ENCODE measurements at regions not wholly inside any gene's neighbourhood (a gene's known extent, or its start where the extent isn't known, plus 50 kb on each side); places are given as distances from the start of the nearest gene placed in this dataset.

DNA sequence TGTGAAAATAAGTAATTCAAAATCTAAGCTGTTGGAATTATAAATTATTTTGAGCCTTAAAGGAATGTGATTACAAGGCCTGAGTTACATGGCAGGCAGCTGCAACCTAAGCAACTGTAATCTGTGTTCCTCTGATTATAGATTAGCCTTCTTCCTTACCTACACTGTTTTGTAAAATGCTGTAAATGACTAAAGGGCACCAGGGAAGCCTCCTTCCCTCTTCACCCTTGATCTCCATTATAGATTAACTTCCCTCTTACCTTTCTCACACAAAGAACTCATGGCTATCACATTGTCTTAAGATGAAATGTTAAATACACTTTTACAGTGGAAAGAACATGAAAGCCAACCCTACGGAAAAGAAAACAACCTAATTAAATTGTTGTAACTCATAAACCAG is 423.7 kb upstream of the KLF12 start (continued):
- TF ChIP-seq, protein P1, sequence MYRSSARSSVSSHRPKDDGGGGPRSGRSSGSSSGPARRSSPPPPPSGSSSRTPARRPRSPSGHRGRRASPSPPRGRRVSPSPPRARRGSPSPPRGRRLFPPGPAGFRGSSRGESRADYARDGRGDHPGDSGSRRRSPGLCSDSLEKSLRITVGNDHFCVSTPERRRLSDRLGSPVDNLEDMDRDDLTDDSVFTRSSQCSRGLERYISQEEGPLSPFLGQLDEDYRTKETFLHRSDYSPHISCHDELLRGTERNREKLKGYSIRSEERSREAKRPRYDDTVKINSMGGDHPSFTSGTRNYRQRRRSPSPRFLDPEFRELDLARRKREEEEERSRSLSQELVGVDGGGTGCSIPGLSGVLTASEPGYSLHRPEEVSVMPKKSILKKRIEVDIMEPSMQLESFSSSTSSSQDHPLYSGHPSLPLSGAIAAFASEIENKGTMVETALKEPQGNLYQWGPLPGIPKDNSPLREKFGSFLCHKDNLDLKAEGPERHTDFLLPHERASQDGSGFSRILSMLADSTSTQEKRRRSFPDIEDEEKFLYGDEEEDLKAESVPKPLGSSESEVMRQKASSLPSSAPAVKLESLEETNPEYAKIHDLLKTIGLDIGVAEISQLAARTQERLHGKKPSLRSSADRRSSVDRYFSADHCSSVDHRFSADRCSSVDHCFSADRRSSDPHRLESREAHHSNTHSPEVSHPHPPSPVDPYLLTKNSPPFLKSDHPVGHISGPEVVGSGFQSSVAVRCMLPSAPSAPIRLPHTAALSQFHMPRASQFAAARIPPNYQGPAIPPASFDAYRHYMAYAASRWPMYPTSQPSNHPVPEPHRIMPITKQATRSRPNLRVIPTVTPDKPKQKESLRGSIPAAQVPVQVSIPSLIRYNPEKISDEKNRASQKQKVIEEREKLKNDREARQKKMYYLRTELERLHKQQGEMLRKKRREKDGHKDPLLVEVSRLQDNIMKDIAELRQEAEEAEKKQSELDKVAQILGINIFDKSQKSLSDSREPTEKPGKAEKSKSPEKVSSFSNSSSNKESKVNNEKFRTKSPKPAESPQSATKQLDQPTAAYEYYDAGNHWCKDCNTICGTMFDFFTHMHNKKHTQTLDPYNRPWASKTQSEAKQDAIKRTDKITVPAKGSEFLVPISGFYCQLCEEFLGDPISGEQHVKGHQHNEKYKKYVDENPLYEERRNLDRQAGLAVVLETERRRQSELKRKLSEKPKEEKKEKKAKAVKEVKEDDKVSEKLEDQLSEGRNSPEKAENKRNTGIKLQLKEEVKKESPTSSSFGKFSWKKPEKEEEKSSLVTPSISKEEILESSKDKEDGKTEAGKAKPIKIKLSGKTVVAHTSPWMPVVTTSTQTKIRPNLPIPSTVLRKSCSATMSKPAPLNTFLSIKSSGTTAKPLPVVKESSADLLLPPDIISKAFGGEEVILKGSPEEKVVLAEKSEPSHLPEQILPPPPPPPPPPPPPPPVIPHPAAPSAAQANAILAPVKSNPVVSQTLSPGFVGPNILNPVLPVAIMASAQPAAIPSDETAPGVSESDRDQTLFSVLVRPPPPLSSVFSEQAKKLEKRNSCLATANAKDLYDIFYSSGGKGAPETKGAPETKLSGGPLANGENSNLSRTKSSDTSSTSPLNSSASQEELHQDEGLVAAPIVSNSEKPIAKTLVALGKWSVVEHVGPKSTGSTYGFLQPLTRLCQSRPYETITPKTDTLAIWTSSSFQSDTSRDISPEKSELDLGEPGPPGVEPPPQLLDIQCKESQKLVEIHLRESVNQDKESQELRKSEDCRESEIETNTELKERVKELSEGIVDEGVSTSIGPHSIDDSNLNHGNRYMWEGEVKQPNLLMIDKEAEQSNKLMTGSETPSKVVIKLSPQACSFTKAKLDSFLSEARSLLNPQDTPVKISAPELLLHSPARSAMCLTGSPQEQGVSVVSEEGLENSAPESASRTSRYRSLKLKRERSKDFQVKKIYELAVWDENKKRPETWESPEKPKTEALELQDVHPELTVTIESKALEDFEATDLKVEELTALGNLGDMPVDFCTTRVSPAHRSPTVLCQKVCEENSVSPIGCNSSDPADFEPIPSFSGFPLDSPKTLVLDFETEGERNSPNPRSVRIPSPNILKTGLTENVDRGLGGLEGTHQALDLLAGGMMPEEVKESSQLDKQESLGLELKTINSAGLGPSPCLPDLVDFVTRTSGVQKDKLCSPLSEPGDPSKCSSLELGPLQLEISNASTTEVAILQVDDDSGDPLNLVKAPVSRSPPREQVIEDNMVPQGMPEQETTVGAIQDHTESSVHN (CRISPR knock-in tag; IDR thresholded peaks at IDR 0.05), result no peak

DNA sequence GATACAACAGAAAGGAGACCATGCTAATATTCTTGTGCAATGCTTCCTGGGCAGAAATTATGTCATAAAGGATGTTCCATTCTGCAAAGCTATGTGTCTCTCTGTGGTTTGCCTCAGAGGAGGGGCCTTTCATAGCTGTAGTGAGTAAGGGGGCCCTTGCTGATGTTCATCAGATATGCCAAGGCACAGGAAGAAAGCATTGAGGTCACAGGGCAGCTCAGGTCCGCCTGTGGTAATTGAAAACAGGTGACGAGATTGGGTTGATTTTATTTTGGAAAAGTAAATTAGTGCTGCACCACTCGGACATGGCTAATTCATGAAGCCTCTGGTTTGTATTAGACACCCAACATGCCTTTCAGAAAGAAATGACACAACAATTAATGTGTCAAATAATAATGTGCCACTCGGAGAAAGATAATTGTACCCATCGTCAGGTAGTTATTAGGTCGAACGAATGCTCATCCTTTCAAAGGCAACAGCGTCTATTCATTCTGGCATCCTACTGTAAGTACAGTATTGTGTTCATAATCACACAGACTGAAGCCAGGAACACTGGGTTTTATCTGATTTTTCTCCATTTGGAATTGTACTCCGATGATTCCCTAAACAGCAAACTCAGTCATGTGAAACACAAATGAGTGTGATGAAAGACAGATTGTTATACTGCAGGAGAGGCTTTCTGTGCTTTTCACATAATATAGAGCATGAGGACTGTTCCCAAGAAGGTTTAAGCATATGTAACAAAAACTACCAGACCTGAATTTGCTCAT is 421.6 kb upstream of the KLF12 start:
- in situ Hi-C loops (cut with HindIII; ENCODE audit: extremely low pct_ligation_motif_present, low pct_unique_long_range_greater_than_20kb), result loop anchor here (25.0 kb wide), 1 partner anchor 656 kb away; no protein-coding TSS in a partner anchor
- H3K4me2 ChIP-seq (ENCODE audit: low read depth, low read length), result no peak overlapping the region
- CTCF ChIA-PET (ENCODE audit: low intra/inter-chr PET ratio, low total read pairs), result no interaction called here
- no peak for ATAC-seq
- no TSS peak for BruUV-seq (replicated peaks)
- H3K4me3 ChIP-seq (replicated peaks in 1 of 3; ENCODE audit: insufficient read depth in 1 of 3, low read depth in 2 of 3, low read length in 3 of 3), result no peak overlapping the region
- intact Hi-C loops (cut with micrococcal nuclease; ENCODE audit: unreplicated experiment), result no loop called here
- DNase-seq (ENCODE audit: low spot score), result no peak
- H3K27me3 ChIP-seq (ENCODE audit: control insufficient read depth in 1 of 2, insufficient read depth in 2 of 2, low read length in 2 of 2), result no peaks in the 10 kb centered on the region; a peak in 1 of 5 replicates
- no peaks in the 10 kb centered on the region for H3K36me3 ChIP-seq (replicated peaks in 1 of 2; ENCODE audit: control insufficient read depth in 1 of 2, insufficient read depth in 2 of 2, low read length in 2 of 2)
- POLR2A ChIA-PET, result no interaction called here
- H3K27ac ChIP-seq (ENCODE audit: extremely low read length, insufficient read depth, low read length), result no peak overlapping the region
- FAIRE-seq, result no peak
- H4K20me1 ChIP-seq (ENCODE audit: insufficient read depth, low read length), result no peaks in the 10 kb centered on the region
- no peaks in the 10 kb centered on the region for H3K9me3 ChIP-seq (ENCODE audit: low read length)
- no peak overlapping the region for H3K9ac ChIP-seq (ENCODE audit: insufficient read depth, low read depth, low read length)
- H2AFZ ChIP-seq (ENCODE audit: low read length), result no peak overlapping the region
- H3K4me1 ChIP-seq (ENCODE audit: insufficient read depth, low read length), result no peaks in the 10 kb centered on the region
- whole genome bisulfite sequencing (ENCODE audit: low lambda C conversion rate), result 25% methylated on average over 9 of the region's 9 CpGs
- H3K79me2 ChIP-seq (ENCODE audit: insufficient read depth, low read length), result no peaks in the 10 kb centered on the region
- TF ChIP-seq ZNF317 (CRISPR knock-in tag; IDR thresholded peaks at IDR 0.05) (no peak), POLR2AphosphoS5 (IDR thresholded peaks at IDR 0.05; ENCODE audit: low read depth, low read length) (no peak), ZNF609 (CRISPR knock-in tag; IDR thresholded peaks at IDR 0.05; ENCODE audit: borderline replicate concordance) (no peak)
- TF ChIP-seq, protein P2, sequence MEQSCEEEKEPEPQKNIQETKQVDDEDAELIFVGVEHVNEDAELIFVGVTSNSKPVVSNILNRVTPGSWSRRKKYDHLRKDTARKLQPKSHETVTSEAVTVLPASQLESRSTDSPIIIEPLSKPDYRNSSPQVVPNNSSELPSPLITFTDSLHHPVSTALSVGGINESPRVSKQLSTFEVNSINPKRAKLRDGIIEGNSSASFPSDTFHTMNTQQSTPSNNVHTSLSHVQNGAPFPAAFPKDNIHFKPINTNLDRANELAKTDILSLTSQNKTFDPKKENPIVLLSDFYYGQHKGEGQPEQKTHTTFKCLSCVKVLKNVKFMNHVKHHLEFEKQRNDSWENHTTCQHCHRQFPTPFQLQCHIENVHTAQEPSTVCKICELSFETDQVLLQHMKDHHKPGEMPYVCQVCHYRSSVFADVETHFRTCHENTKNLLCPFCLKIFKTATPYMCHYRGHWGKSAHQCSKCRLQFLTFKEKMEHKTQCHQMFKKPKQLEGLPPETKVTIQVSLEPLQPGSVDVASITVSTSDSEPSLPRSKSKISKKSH (CRISPR knock-in tag; IDR thresholded peaks at IDR 0.05; ENCODE audit: borderline replicate concordance), result no peak
